Loucy (cell line): ENCODE measurements at regions not wholly inside any gene's neighbourhood (a gene's known extent, or its start where the extent isn't known, plus 50 kb on each side); places are given as distances from the start of the nearest gene placed in this dataset.

Experiments used
- H2AFZ ChIP-seq: fragments of 200-600 bp; sonication (generic); 2 replicates; pipeline ENCODE4 v1.6.0; 2016; ENCODE audit warnings: antibody characterized with exemption, mild to moderate bottlenecking, low read length, moderate library complexity
- H3F3A ChIP-seq: fragments of 200-600 bp; 2 replicates; pipeline ENCODE4 v1.6.0; 2016; ENCODE audit warnings: antibody characterized with exemption, low read depth, mild to moderate bottlenecking
- H3K27me3 ChIP-seq: fragments of 200-600 bp; sonication (generic); 2 replicates; pipeline ENCODE4 v1.6.1; 2014; ENCODE audit warnings: low read length, mild to moderate bottlenecking; ENCODE audit not compliant: insufficient read depth, poor library complexity, severe bottlenecking
- H3K36me3 ChIP-seq: fragments of 200-600 bp; sonication (generic); 2 replicates; pipeline ENCODE4 v1.6.1; 2016; ENCODE audit warnings: low read length; ENCODE audit not compliant: insufficient read depth
- H3K4me1 ChIP-seq: fragments of 200-600 bp; sonication (generic); 2 replicates; pipeline ENCODE4 v1.5.1; 2014; ENCODE audit warnings: low read length, mild to moderate bottlenecking; ENCODE audit not compliant: insufficient read depth, poor library complexity, severe bottlenecking
- H3K4me2 ChIP-seq: fragments of 200-600 bp; sonication (generic); 2 replicates; pipeline ENCODE4 v1.6.0; 2014; ENCODE audit warnings: antibody characterized with exemption, low read length, low read depth, mild to moderate bottlenecking; ENCODE audit not compliant: poor library complexity, severe bottlenecking
- H3K4me3 ChIP-seq: fragments of 200-600 bp; sonication (generic); 2 replicates; pipeline ENCODE4 v1.5.1; 2014; ENCODE audit warnings: low read length, mild to moderate bottlenecking, mixed read lengths; ENCODE audit not compliant: poor library complexity, severe bottlenecking
- H3K79me2 ChIP-seq: fragments of 200-600 bp; sonication (generic); 2 replicates; pipeline ENCODE4 v1.6.1; 2014; ENCODE audit warnings: low read length; ENCODE audit not compliant: insufficient read depth
- H3K9ac ChIP-seq: fragments of 200-600 bp; sonication (generic); 2 replicates; pipeline ENCODE4 v1.6.0; 2014; ENCODE audit warnings: mild to moderate bottlenecking, low read depth, low read length, moderate library complexity; ENCODE audit not compliant: poor library complexity, severe bottlenecking
- H3K9me2 ChIP-seq: fragments of 200-600 bp; sonication (generic); replicated peaks from 2 replicates; pipeline ENCODE4 v1.6.1; 2016; ENCODE audit warnings: low read depth, low read length, mixed read lengths
- H3K9me3 ChIP-seq: fragments of 200-600 bp; sonication (generic); 2 replicates; pipeline ENCODE4 v1.6.1; 2014; ENCODE audit warnings: mild to moderate bottlenecking, antibody characterized with exemption, low read length, low read depth; ENCODE audit not compliant: insufficient read depth
- H4K20me1 ChIP-seq: fragments of 200-600 bp; sonication (generic); 2 replicates; pipeline ENCODE4 v1.6.0; 2014; ENCODE audit warnings: antibody characterized with exemption, low read length, mild to moderate bottlenecking; ENCODE audit not compliant: insufficient read depth, poor library complexity, severe bottlenecking
- CTCF ChIP-seq: fragments of 200-600 bp; sonication (generic); conservative IDR thresholded peaks from 2 replicates; pipeline ENCODE4 v1.5.1; 2014; ENCODE audit warnings: mild to moderate bottlenecking, antibody characterized with exemption, low read length
- EZH2phosphoT487 ChIP-seq: fragments of 200-600 bp; IDR thresholded peaks from 2 replicates; pipeline ENCODE4 v1.6.1; 2018; ENCODE audit warnings: antibody characterized with exemption, mild to moderate bottlenecking, moderate library complexity, borderline replicate concordance

- TF ChIP-seq CTCF (no peak), EZH2phosphoT487 (no peak)
- Histone ChIP-seq H3F3A (no peaks in the 10 kb centered on the region), H3K9ac (no peak overlapping the region), H3K4me3 (no peak overlapping the region), H4K20me1 (no peaks in the 10 kb centered on the region), H3K9me3 (no peaks in the 10 kb centered on the region), H3K4me1 (no peaks in the 10 kb centered on the region), H3K79me2 (no peaks in the 10 kb centered on the region), H3K4me2 (no peak overlapping the region), H3K9me2 (no peaks in the 10 kb centered on the region), H3K27me3 (no peaks in the 10 kb centered on the region), H2AFZ (no peak overlapping the region), H3K36me3 (no peaks in the 10 kb centered on the region)
These were observed 54.2 kb upstream of the KAZN start for GRCh38 chr1:14544319-14544718.

- Histone ChIP-seq H3K9ac (no peak overlapping the region), H3K36me3 (no peaks in the 10 kb centered on the region), H3K27me3 (no peaks in the 10 kb centered on the region), H3K79me2 (no peaks in the 10 kb centered on the region), H2AFZ (no peak overlapping the region), H3K9me3 (no peaks in the 10 kb centered on the region), H4K20me1 (no peaks in the 10 kb centered on the region), H3K9me2 (no peaks in the 10 kb centered on the region), H3F3A (no peaks in the 10 kb centered on the region), H3K4me2 (no peak overlapping the region), H3K4me3 (no peak overlapping the region), H3K4me1 (no peaks in the 10 kb centered on the region)
- TF ChIP-seq CTCF: no peak
- TF ChIP-seq EZH2phosphoT487: no peak
These were observed 53.0 kb upstream of the KAZN start for GRCh38 chr1:14545422-14546025.

GRCh38 chr1:14546416-14546815 is 52.1 kb upstream of the KAZN start:
- no peaks in the 10 kb centered on the region for H3K9me2 ChIP-seq
- H3K4me1 ChIP-seq: no peaks in the 10 kb centered on the region
- H3K36me3 ChIP-seq: no peaks in the 10 kb centered on the region
- no peak overlapping the region for H3K4me2 ChIP-seq
- no peak overlapping the region for H3K9ac ChIP-seq
- H2AFZ ChIP-seq: no peak overlapping the region
- H3K27me3 ChIP-seq: no peaks in the 10 kb centered on the region
- H4K20me1 ChIP-seq: no peaks in the 10 kb centered on the region
- H3F3A ChIP-seq: no peaks in the 10 kb centered on the region
- no peaks in the 10 kb centered on the region for H3K79me2 ChIP-seq
- TF ChIP-seq EZH2phosphoT487 (no peak), CTCF (no peak)
- H3K9me3 ChIP-seq: no peaks in the 10 kb centered on the region
- H3K4me3 ChIP-seq: no peak overlapping the region
